HEK293T (cell line): ENCODE measurements at regions not wholly inside any gene's neighbourhood (a gene's known extent, or its start where the extent isn't known, plus 50 kb on each side); places are given as distances from the start of the nearest gene placed in this dataset.

Experiments used
- CTCF ChIA-PET: fragments of 350-600 bp; formaldehyde crosslinking; extraction: SDS; loops from one replicate; lab custom pipeline; 2021; ENCODE audit warnings: antibody characterized with exemption, inconsistent platforms; lab: Yijun Ruan, JAX
- POLR2A ChIA-PET: fragments of 350-600 bp; formaldehyde crosslinking; extraction: SDS; loops from one replicate; lab custom pipeline; 2020; ENCODE audit warnings: antibody characterized with exemption, inconsistent platforms; lab: Yijun Ruan, JAX
- DNase-seq: peaks from one replicate; pipeline ENCODE4 v3.0.0; 2012; ENCODE audit warnings: mixed read lengths; ENCODE audit errors: extremely low spot score
- ARNT ChIP-seq: fragments of 450-650 bp; IDR thresholded peaks from 2 replicates; pipeline ENCODE4 v1.6.1; 2017; ENCODE audit warnings: mild to moderate bottlenecking
- BHLHE40 ChIP-seq: fragments of 450-650 bp; IDR thresholded peaks from 2 replicates; pipeline ENCODE4 v1.6.1; 2016; ENCODE audit warnings: mild to moderate bottlenecking, moderate library complexity, borderline replicate concordance
- CTBP1 ChIP-seq: fragments of 450-650 bp; IDR thresholded peaks from 2 replicates; pipeline ENCODE4 v1.6.1; 2016; ENCODE audit warnings: borderline replicate concordance
- ELF4 ChIP-seq: fragments of 450-650 bp; IDR thresholded peaks from 2 replicates; pipeline ENCODE4 v1.6.1; 2017; ENCODE audit warnings: antibody characterized with exemption
- FOXA1 ChIP-seq: fragments of 450-650 bp; IDR thresholded peaks from 2 replicates; pipeline ENCODE4 v1.6.1; 2016; ENCODE audit warnings: mild to moderate bottlenecking
- FOXK2 ChIP-seq: fragments of 450-650 bp; IDR thresholded peaks from 2 replicates; pipeline ENCODE4 v1.6.1; 2016; ENCODE audit warnings: mild to moderate bottlenecking
- FOXM1 ChIP-seq: fragments of 450-650 bp; IDR thresholded peaks from 2 replicates; pipeline ENCODE4 v1.6.1; 2017; ENCODE audit warnings: mild to moderate bottlenecking, borderline replicate concordance
- HDGF ChIP-seq: fragments of 450-650 bp; IDR thresholded peaks from 2 replicates; pipeline ENCODE4 v1.6.1; 2017; ENCODE audit warnings: antibody characterized with exemption, borderline replicate concordance
- L3MBTL2 ChIP-seq: fragments of 450-650 bp; conservative IDR thresholded peaks from 2 replicates; pipeline ENCODE4 v1.6.1; 2016; ENCODE audit warnings: mild to moderate bottlenecking
- LEF1 ChIP-seq: fragments of 450-650 bp; IDR thresholded peaks from 2 replicates; pipeline ENCODE4 v1.6.1; 2017; ENCODE audit warnings: mild to moderate bottlenecking, borderline replicate concordance
- NFRKB ChIP-seq: fragments of 450-650 bp; IDR thresholded peaks from 2 replicates; pipeline ENCODE4 v1.6.1; 2016; ENCODE audit warnings: mild to moderate bottlenecking, moderate library complexity
- PKNOX1 ChIP-seq: fragments of 450-650 bp; IDR thresholded peaks from 2 replicates; pipeline ENCODE4 v1.6.1; 2016
- SP1 ChIP-seq: fragments of 450-650 bp; IDR thresholded peaks from 2 replicates; pipeline ENCODE4 v1.6.1; 2017
- SUZ12 ChIP-seq: fragments of 450-650 bp; IDR thresholded peaks from 2 replicates; pipeline ENCODE4 v1.6.1; 2016; ENCODE audit warnings: mild to moderate bottlenecking
- TARDBP ChIP-seq: fragments of 450-650 bp; IDR thresholded peaks from 2 replicates; pipeline ENCODE4 v1.6.1; 2016
- ZNF384 ChIP-seq: fragments of 450-650 bp; IDR thresholded peaks from 2 replicates; pipeline ENCODE4 v1.6.1; 2016

- ChIA-PET POLR2A (no interaction called here), CTCF (no interaction called here)
- DNase-seq, result no peak
- TF ChIP-seq ELF4 (no peak), ZNF384 (no peak), ARNT (no peak)
Observed at GRCh38 chr10:64303566-64303965, 782.4 kb downstream of the REEP3 start.

DNA sequence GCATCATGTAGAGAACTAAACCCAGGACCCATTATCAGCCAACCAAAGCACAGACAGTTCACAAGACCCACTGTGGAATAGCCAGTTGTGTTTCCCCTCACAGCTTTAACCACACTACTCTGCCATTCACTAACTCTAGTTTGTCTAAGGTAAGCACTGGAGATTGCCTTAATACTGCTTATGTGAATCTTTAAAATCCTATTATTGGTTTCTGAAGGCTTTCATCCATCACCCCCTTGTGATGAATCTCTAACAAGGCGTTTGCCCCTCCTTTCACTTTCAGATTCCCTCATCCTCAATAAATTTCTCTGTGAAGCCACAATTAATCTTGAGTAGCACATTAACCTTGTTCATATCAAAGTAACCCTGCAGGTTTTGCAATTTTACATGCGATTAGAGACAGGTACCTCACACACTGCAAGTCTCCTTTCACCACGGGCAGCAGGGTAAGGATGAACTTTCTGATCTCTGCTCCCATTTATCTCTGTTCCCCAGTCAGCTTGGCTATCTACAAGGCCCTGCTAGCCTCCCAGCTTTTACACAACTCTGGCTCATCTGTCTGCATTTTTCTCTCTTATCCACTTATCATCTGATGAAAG, 785.6 kb downstream of the REEP3 start:
- ChIA-PET POLR2A (no interaction called here), CTCF (no interaction called here)
- TF ChIP-seq FOXM1 (no peak), FOXK2 (no peak)
- no peak for DNase-seq

- POLR2A ChIA-PET, result no interaction called here
- CTCF ChIA-PET, result no interaction called here
- TF ChIP-seq BHLHE40, result no peak
- TF ChIP-seq CTBP1, result no peak
- no peak for TF ChIP-seq FOXM1
- no peak for TF ChIP-seq SUZ12
- no peak for TF ChIP-seq PKNOX1
- TF ChIP-seq LEF1, result no peak
- no peak for TF ChIP-seq ZNF384
- TF ChIP-seq HDGF, result no peak
- TF ChIP-seq NFRKB, result no peak
- no peak for TF ChIP-seq FOXK2
- TF ChIP-seq L3MBTL2, result no peak
- TF ChIP-seq FOXA1, result no peak
- no peak for TF ChIP-seq ARNT
- no peak for TF ChIP-seq TARDBP
- TF ChIP-seq SP1, result no peak
- no peak for TF ChIP-seq ELF4
- DNase-seq, result no peak
Observed at GRCh38 chr10:64312876-64313275, 791.7 kb downstream of the REEP3 start.

DNA sequence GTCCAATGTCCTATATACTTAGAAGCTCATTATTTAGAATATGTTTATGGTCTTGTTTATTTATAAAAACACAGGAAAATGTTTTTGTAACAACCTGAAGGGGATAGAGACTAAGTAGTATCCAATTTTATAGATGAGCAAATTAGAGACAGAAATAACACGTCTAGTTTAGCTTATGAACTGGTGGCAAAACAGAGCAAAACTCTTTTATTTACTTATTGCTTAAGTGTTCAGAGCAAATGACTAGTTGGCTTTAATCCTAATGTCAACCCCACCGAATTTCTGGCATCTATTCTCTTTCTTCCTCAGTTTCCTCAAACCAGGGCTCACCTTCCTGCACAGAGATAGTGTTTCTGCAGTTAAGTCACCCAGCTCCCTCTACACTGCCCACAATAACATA, 792.8 kb downstream of the REEP3 start:
- POLR2A ChIA-PET, result no interaction called here
- no peak for TF ChIP-seq ARNT
- TF ChIP-seq FOXA1, result no peak
- no peak for TF ChIP-seq HDGF
- no peak for TF ChIP-seq ELF4
- no peak for TF ChIP-seq BHLHE40
- no peak for TF ChIP-seq FOXK2
- no peak for TF ChIP-seq SP1
- TF ChIP-seq FOXM1, result no peak
- TF ChIP-seq LEF1, result no peak
- no peak for TF ChIP-seq SUZ12
- no peak for DNase-seq
- CTCF ChIA-PET, result no interaction called here

GRCh38 chr10:64316416-64316815, 795.2 kb downstream of the REEP3 start:
- TF ChIP-seq TARDBP (no peak), SUZ12 (no peak), HDGF (no peak), BHLHE40 (no peak), FOXA1 (no peak), FOXK2 (no peak), ZNF384 (no peak), ARNT (no peak), CTBP1 (no peak)
- ChIA-PET POLR2A (no interaction called here), CTCF (no interaction called here)
- no peak for DNase-seq

DNA sequence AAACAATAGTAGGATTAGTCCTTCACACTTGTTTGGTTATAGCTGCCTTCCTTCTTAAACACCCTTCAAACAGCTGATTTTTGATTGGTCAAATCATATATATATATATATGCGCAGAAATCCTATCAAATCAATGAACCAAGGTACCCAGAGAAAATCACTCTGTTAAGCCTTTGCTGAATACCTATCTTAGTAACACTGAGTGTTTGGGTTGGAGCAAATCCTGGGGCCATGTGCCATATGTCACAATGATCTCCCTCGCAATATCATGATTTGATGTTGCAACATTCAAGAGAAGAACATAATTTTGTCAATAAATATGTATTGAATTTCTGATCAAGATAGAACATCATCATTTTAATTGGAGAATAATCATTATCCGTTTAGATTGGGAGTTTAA, 795.6 kb downstream of the REEP3 start:
- CTCF ChIA-PET, result no interaction called here
- TF ChIP-seq NFRKB, result no peak
- POLR2A ChIA-PET, result no interaction called here
- DNase-seq, result no peak

DNA sequence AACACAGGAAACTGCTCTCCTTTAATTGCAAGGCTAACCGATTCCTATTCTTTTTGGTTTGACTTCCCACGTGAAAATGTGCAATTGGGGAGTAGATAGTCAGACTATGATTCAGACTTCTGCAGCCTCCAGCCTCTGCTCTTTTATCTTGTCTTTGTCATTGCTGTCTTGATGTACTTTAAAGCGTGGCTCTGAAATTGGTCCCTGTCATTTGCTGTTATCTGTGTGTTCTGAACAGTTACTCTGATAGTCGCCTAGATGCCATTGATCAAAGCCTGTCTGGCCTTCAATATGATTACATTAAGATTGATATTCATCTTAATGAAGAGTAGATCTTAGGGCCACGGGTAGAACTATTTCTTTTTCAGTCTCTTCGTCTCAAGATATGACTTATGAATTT, 799.2 kb downstream of the REEP3 start:
- ChIA-PET CTCF (no interaction called here), POLR2A (no interaction called here)
- DNase-seq, result no peak
- TF ChIP-seq ARNT, result no peak
- no peak for TF ChIP-seq HDGF
- no peak for TF ChIP-seq SUZ12
- TF ChIP-seq FOXK2, result no peak
- no peak for TF ChIP-seq ELF4
- TF ChIP-seq FOXM1, result no peak
- TF ChIP-seq FOXA1, result no peak
- TF ChIP-seq TARDBP, result no peak
- TF ChIP-seq NFRKB, result no peak
- no peak for TF ChIP-seq BHLHE40
- no peak for TF ChIP-seq LEF1
- TF ChIP-seq CTBP1, result no peak
- no peak for TF ChIP-seq ZNF384
- no peak for TF ChIP-seq SP1
- no peak for TF ChIP-seq L3MBTL2
- no peak for TF ChIP-seq PKNOX1

- TF ChIP-seq ZNF384, result no peak
- TF ChIP-seq SUZ12, result no peak
- no peak for TF ChIP-seq PKNOX1
- TF ChIP-seq LEF1, result no peak
- no peak for TF ChIP-seq HDGF
- no peak for TF ChIP-seq CTBP1
- no peak for TF ChIP-seq BHLHE40
- CTCF ChIA-PET, result no interaction called here
- DNase-seq, result no peak
- POLR2A ChIA-PET, result no interaction called here
Observed at GRCh38 chr10:64329510-64329909, 808.3 kb downstream of the REEP3 start.
